HG02840 (cell line): ENCODE measurements at regions not wholly inside any gene's neighbourhood (a gene's known extent, or its start where the extent isn't known, plus 50 kb on each side); places are given as distances from the start of the nearest gene placed in this dataset.

ENCODE experiments used
- ATAC-seq: cut with Tn5 transposase; IDR thresholded peaks from one replicate; pipeline ENCODE4 v1.9.1; 2021; ENCODE audit warnings: mild to moderate bottlenecking, moderate library complexity, moderate number of reproducible peaks; ENCODE audit not compliant: unreplicated experiment, low FRiP score

- ATAC-seq, result no peak
Observed at GRCh38 chr2:128726911-128727310, 408.2 kb upstream of the HS6ST1 start.

- no peak for ATAC-seq
Observed at GRCh38 chr2:128727404-128727803, 408.7 kb upstream of the HS6ST1 start.

GRCh38 chr2:128727914-128728313 is 409.2 kb upstream of the HS6ST1 start:
- ATAC-seq, result no peak

DNA sequence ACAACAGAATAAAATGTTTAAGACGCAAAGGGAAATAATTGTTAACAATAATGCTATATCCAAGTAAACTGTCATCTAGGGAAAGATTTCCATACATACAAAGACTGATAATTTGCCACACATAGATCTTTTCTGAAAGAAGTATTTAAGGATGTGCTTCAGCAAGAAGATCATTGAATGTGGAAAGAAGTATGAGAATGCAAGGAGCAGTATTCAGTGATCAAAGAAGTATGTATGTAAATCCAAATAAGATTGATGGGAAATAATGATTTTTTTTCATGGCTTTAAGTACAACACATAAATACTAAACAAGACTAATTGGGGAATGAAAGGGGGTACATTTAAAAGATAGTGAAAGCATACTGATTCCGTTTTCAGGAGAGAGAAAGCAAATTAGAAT is 410.4 kb upstream of the HS6ST1 start:
- no peak for ATAC-seq

DNA sequence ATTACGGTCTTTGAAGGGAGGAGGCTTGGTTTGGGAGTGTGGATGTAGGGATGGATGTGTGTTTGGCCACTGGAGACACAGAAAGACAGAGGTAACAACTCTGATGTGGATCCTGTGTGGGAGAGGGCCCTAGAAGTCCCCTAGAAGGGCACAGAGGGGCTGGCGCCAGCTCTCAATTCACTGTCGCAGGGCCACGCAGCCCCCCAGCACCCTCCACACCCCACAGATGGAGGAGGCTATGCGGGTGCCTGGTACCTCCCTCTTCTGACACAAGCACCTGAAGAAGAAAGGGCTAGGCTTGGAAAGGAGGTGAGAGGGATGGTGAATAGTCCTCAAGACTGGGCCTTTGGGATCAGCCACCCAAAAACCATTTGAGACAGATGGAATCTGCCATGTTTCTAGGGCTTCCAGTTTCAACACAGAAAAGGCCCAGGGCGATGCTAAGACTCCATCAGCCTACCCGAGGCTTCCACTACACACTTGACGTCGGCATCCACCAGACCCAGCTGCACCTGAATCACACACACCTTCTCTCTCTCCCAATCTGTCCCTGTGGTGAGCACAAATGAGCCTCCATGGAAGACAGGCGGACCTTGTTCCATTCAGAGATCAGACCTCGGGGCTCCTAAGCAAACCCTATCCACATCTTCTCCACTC is 413.5 kb upstream of the HS6ST1 start:
- no peak for ATAC-seq

DNA sequence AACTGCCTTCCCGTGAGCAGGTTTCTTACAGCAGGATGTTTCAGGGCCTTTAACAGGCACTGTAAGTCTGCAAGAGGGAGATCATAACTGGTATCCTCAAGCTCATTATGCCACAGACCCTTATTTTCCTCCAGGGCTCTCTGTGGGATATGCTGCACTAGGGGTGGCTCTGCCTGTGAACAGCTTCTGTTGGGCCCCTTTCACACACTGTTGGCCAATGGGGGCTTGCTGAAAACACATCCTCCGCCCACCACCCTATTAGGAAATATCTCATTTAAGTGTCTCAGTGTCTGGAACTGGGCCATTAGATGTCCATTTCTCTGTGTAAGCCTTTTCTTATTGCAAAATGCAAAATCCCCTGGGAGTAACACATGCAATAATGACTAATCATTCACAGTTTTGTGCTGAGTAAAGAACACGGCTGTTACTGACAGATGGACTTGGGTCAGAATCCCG is 414.3 kb upstream of the HS6ST1 start:
- ATAC-seq, result no peak

GRCh38 chr2:128733450-128733849 is 414.8 kb upstream of the HS6ST1 start:
- no peak for ATAC-seq

DNA sequence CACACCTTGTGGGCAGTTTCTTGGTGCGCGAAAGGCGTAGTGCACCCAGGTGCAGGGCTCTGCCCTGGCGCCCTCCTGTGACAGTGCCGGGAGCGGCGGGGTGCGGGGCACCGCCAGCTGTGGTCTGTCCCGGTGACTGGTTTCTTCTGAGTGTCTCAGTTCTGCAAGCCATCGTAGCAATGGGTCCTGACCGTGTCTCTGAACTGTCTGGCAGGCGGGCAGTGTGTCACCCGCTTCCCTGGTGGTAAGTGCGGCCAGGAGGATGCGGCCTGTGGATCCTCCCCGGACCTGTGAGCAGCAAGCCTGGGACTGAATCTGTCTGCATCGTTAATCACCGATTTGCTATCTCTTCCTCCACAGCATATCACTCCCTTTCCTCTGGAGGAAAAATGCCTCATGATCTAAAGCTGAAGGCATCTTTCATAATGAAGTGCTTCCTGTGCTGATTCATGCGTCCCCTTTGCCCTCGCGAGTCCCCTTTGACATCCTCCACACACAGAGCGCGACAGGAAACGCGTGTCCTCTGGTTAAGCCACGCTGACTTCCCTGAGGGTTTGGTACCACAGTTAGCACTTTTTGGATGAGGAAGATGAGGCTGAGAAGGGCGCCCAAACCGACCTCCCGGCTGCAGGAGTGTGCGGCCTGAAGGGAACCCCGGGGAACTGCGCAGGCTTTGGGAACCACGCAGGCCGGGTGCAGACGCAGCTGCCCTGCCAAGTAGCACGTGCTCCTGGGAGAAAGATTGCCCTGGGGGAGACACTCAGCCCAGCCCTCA is 416.0 kb upstream of the HS6ST1 start:
- no peak for ATAC-seq

- ATAC-seq, result no peak
Observed at GRCh38 chr2:128735296-128735960, 416.8 kb upstream of the HS6ST1 start.

DNA sequence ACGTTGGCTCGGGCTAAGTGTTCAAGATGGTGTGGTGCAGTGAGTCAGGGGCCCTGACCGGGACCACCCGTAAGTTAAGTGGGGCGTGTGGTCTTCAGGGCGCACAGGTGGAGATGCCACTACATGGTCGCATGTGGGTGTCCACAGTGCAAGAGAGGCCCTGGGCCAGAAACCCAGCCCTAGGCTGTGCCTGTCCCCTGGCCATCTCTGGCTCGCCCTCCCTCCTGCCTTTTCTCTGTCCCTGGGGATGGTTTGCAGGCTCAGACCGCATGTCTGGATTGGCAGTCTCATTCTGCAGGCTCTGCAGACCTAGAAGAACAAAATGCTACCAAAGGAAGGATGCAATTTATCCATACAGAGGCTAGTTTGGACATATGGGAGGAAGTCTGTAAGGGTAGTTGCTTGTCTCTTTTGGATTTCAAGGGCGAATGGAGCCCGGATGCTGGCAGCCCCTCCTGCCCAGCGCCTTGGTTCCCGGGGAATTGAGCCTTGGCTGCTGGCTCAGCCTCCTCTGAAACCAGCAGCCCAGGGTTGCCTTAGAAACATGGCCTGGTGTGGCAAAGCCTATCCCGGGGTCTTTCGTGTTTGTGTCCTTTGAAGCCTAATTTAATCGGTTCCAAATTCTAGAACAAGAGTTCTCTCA is 417.5 kb upstream of the HS6ST1 start:
- ATAC-seq, result no peak

DNA sequence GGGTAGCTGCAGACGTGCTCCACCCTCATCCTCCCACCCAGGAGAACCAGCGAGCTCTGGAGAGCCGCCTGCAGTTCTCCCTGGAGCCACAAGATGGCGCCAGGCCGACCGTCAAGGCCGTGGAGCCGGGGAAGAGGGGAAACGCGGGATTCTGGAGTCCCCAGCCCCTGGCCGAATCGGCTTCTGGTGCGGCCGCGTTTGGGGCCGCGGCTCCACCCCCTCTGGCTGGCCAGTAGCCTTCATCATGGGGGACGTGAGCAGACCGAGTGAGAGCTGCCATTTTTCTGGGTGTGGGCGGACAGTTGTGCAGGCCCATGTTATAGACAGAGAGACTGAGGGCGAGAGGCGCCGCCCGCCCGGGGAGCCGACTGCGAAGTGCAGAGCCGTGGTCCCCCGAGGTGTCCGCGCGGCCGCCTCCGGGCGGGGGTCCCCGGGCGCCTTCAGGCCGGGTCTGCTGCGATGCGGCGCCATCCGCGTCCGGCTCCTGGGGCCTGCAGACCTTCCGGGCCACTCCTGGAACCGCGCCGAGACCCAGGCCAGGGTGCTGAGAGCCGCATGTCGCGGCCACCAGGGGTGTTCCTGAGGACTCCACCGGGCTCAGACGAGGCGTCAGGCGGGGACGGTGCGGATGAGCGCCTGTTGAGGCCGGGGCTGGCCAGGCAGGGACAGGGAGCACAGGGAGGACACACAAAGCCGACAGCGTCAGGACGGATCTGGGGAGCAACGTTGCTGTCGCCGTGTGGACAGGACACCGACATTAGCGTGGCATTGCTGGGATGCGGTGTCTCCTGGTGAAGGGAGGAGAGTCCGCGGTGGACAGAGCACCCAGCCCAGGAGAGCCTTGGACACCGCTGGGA is 418.2 kb upstream of the HS6ST1 start:
- no peak for ATAC-seq

- no peak for ATAC-seq
Observed at GRCh38 chr2:128737546-128737826, 418.8 kb upstream of the HS6ST1 start.

DNA sequence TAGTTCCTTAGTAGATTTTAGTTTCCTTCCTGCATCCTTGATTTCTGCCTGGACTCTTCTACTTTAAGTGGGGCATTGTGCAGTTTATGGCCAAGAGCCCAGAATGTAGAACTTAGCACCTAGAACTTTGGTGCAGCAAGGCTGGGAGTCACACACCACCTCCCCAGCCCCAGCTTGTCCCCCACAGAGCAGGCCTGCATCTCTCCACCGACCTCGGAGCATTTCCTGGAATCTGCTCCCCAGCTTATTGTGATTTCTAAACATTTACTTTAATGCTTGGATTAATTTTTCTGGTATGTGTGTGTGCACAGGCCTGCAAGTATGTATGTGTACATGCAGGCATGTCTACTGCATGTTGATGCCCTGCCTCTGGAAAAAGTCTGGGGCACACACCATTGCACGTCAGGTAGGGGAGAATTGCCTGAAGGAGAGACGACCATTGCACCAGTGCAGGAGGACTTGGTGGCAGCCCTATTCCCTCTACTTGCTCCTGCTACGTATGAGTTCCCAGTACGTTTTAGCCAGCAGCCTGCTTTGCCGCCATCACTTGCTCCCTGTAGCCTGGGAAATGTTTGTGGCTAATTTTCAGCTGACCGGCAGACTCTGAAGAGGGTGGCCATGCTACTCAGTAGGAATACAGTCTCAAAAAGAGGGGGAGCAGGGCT is 419.9 kb upstream of the HS6ST1 start:
- ATAC-seq, result no peak

- no peak for ATAC-seq
Observed at GRCh38 chr2:128742467-128742866, 423.8 kb upstream of the HS6ST1 start.

- no peak for ATAC-seq
Observed at GRCh38 chr2:128745946-128746345, 427.3 kb upstream of the HS6ST1 start.

GRCh38 chr2:128746356-128746755 is 427.7 kb upstream of the HS6ST1 start:
- ATAC-seq, result no peak

DNA sequence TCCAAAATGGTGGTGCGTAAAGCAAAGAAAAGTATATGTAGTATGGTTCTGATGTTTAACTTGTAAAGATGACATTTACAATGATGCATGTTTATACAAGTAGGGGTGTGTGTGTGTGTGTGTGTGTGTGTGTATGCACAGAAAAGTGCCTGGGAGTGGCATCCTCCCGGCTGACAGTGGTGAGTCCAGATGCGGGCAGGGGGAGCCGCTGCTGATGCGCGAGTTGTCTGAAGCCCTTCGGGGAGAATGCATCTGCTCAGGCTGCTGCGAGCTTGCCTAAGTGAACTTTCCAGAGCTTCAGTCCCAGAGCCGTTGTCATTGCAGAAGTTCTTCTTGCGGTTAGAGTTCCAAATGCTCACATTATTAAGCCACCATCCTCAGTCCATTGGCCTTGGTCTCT is 429.7 kb upstream of the HS6ST1 start:
- ATAC-seq, result no peak

GRCh38 chr2:128748835-128749605 is 430.4 kb upstream of the HS6ST1 start:
- no peak for ATAC-seq
